Fibroblast of lung (primary cell): ENCODE measurements at regions not wholly inside any gene's neighbourhood (a gene's known extent, or its start where the extent isn't known, plus 50 kb on each side); places are given as distances from the start of the nearest gene placed in this dataset.

ENCODE experiments used
- EZH2 ChIP-seq: IDR thresholded peaks from 2 replicates; pipeline ENCODE4 v1.5.1; 2012; ENCODE audit warnings: low read length, control low read depth, mild to moderate bottlenecking; ENCODE audit errors: missing control alignments
- TF ChIP-seq, protein P1 (sequence below), 2 donors: IDR thresholded peaks in 1 of 2; conservative IDR thresholded peaks in 1 of 2; 1 replicate in 1 of 2; 2 replicates in 1 of 2; pipeline ENCODE4 v1.5.1; 2011 to 2012; ENCODE audit warnings: low read length in 2 of 2, control low read depth in 1 of 2, inconsistent platforms in 1 of 2, low read depth in 1 of 2, mild to moderate bottlenecking in 1 of 2

DNA sequence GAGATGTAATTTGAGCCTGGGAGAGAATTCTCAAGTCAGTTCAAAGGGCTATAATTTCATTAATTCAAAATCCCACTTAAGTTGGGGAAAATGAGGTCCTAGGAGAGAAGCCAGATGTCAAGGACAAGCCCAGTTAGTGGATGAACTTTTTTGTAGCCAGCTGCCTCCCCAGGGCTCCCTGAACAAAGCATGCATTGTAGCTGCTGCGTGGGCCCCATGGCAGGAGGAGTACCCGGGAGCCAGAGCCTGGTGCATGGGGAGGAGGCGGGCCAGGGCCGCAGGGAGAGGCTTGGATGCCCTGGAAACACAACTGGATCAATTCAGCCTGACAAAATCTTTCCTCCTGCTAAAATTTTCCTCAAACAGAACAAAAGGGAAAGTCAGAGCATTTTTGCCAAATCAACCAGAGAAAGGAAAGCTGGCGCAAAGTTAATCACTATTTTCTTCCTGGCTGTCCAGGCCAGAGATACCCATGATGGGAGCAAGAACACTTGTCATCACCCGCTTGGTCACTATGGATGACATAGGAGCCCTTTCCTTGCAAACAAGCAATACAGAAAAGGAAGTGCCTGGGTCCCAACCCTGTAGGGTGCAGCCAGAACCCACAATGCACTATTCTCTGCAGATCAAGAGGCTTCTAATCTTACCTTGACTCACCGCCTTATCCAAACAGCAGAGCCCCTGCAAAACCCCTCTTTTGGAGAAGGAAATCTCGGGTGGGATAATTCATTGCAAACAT, 248.1 kb upstream of the RAB4A start:
- TF ChIP-seq EZH2, result no peak
- TF ChIP-seq, protein P1, sequence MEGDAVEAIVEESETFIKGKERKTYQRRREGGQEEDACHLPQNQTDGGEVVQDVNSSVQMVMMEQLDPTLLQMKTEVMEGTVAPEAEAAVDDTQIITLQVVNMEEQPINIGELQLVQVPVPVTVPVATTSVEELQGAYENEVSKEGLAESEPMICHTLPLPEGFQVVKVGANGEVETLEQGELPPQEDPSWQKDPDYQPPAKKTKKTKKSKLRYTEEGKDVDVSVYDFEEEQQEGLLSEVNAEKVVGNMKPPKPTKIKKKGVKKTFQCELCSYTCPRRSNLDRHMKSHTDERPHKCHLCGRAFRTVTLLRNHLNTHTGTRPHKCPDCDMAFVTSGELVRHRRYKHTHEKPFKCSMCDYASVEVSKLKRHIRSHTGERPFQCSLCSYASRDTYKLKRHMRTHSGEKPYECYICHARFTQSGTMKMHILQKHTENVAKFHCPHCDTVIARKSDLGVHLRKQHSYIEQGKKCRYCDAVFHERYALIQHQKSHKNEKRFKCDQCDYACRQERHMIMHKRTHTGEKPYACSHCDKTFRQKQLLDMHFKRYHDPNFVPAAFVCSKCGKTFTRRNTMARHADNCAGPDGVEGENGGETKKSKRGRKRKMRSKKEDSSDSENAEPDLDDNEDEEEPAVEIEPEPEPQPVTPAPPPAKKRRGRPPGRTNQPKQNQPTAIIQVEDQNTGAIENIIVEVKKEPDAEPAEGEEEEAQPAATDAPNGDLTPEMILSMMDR (conservative IDR thresholded peaks at IDR 0.05 in 1 of 2, IDR thresholded peaks at IDR 0.05 in 1 of 2; ENCODE audit: low read depth in 1 of 2, low read length in 2 of 2), result no peak
